Thoracic aorta (tissue), 2 donors: ENCODE measurements at regions not wholly inside any gene's neighbourhood (a gene's known extent, or its start where the extent isn't known, plus 50 kb on each side); places are given as distances from the start of the nearest gene placed in this dataset.

ENCODE experiments used
- ATAC-seq: fragments of 150-250 bp; one replicate; pipeline ENCODE4 v1.8.0; 2017; ENCODE audit warnings: low read depth; ENCODE audit not compliant: insufficient number of reproducible peaks, low FRiP score
- DNase-seq: peaks from one replicate; pipeline ENCODE4 v3.0.0-alpha.2; 2020; ENCODE audit warnings: low spot score
- H3K27ac ChIP-seq, 2 donors: fragments of 200-600 bp; sonication (generic); 1 replicate in 1 of 2; 2 replicates in 1 of 2; pipeline ENCODE4 v1.5.1; 2016; ENCODE audit warnings: mild to moderate bottlenecking in 2 of 2, moderate library complexity in 2 of 2
- H3K27me3 ChIP-seq: fragments of 200-600 bp; sonication (generic); replicated peaks from 2 replicates; pipeline ENCODE4 v1.6.0; 2016; ENCODE audit warnings: mild to moderate bottlenecking; ENCODE audit not compliant: insufficient read depth
- H3K36me3 ChIP-seq: fragments of 200-600 bp; sonication (generic); one replicate; pipeline ENCODE4 v1.5.1; 2016
- H3K4me1 ChIP-seq, 2 donors: fragments of 200-600 bp; sonication (generic); 1 replicate in 1 of 2; 2 replicates in 1 of 2; pipeline versions ENCODE4 v1.5.1 to v1.6.0; 2016; ENCODE audit warnings: low read depth in 2 of 2, mild to moderate bottlenecking in 1 of 2; ENCODE audit not compliant: control insufficient read depth in 1 of 2
- H3K4me3 ChIP-seq: fragments of 200-600 bp; sonication (generic); 2 replicates; pipeline ENCODE4 v1.5.1; 2016; ENCODE audit warnings: mild to moderate bottlenecking
- H3K9me3 ChIP-seq: fragments of 200-600 bp; sonication (generic); 2 replicates; pipeline ENCODE4 v1.5.1; 2016
- CTCF ChIP-seq: fragments of 200-600 bp; sonication (generic); IDR thresholded peaks from one replicate; pipeline ENCODE4 v1.5.1; 2019; ENCODE audit warnings: antibody characterized with exemption

GRCh38 chr13:30141775-30142485 is 165.4 kb downstream of the KATNAL1 start:
- no peak overlapping the region for H3K27ac ChIP-seq

GRCh38 chr13:30140973-30141372 is 166.4 kb downstream of the KATNAL1 start:
- peaks cover 7 to 20% of the 10 kb centered on the region in 2 donors for H3K4me1 ChIP-seq
- ATAC-seq (no peak), DNase-seq (no peak)
- no peak for TF ChIP-seq CTCF
- H3K36me3 ChIP-seq: no peaks in the 10 kb centered on the region
- no peaks in the 10 kb centered on the region for H3K9me3 ChIP-seq
- no peaks in the 10 kb centered on the region for H3K27me3 ChIP-seq
- H3K27ac ChIP-seq: no peak overlapping the region
- H3K4me3 ChIP-seq: no peak overlapping the region

More at GRCh38 chr13:30141775-30142485, 165.4 kb downstream of the KATNAL1 start:
- Histone ChIP-seq H3K27me3 (no peaks in the 10 kb centered on the region), H3K9me3 (no peaks in the 10 kb centered on the region), H3K4me3 (no peak overlapping the region), H3K36me3 (no peaks in the 10 kb centered on the region), H3K4me1 (peaks cover 7 to 20% of the 10 kb centered on the region in 2 donors)
- DNase-seq: no peak
- TF ChIP-seq CTCF: no peak
- no peak for ATAC-seq

- Histone ChIP-seq H3K36me3 (no peaks in the 10 kb centered on the region), H3K27ac (no peak overlapping the region), H3K4me1 (peaks cover 7 to 16% of the 10 kb centered on the region in 2 donors), H3K27me3 (no peaks in the 10 kb centered on the region), H3K4me3 (no peak overlapping the region), H3K9me3 (no peaks in the 10 kb centered on the region)
- no peak for ATAC-seq
- TF ChIP-seq CTCF: no peak
- DNase-seq: no peak
Observed at GRCh38 chr13:30138511-30138910, 168.8 kb downstream of the KATNAL1 start.

GRCh38 chr13:30135868-30136267 is 171.5 kb downstream of the KATNAL1 start:
- peaks cover 0 to 5% of the 10 kb centered on the region in 2 donors for H3K4me1 ChIP-seq
- no peaks in the 10 kb centered on the region for H3K9me3 ChIP-seq
- H3K36me3 ChIP-seq: no peaks in the 10 kb centered on the region
- no peak overlapping the region for H3K4me3 ChIP-seq
- no peaks in the 10 kb centered on the region for H3K27me3 ChIP-seq
- ATAC-seq (no peak), DNase-seq (no peak)
- TF ChIP-seq CTCF: no peak
- H3K27ac ChIP-seq: no peak overlapping the region

GRCh38 chr13:30135351-30135750 is 172.0 kb downstream of the KATNAL1 start:
- H3K4me1 ChIP-seq: peaks cover 0 to 5% of the 10 kb centered on the region in 2 donors
- ATAC-seq (no peak), DNase-seq (no peak)
- no peaks in the 10 kb centered on the region for H3K36me3 ChIP-seq
- no peak overlapping the region for H3K4me3 ChIP-seq
- no peak overlapping the region for H3K27ac ChIP-seq
- no peaks in the 10 kb centered on the region for H3K27me3 ChIP-seq
- H3K9me3 ChIP-seq: no peaks in the 10 kb centered on the region
- no peak for TF ChIP-seq CTCF
